ENCODE measurements at regions not wholly inside any gene's neighbourhood (a gene's known extent, or its start where the extent isn't known, plus 50 kb on each side); places are given as distances from the start of the nearest gene placed in this dataset.
A peak's percentile ranks its signal among the peaks of the same experiment; 100 is the strongest.

DNA sequence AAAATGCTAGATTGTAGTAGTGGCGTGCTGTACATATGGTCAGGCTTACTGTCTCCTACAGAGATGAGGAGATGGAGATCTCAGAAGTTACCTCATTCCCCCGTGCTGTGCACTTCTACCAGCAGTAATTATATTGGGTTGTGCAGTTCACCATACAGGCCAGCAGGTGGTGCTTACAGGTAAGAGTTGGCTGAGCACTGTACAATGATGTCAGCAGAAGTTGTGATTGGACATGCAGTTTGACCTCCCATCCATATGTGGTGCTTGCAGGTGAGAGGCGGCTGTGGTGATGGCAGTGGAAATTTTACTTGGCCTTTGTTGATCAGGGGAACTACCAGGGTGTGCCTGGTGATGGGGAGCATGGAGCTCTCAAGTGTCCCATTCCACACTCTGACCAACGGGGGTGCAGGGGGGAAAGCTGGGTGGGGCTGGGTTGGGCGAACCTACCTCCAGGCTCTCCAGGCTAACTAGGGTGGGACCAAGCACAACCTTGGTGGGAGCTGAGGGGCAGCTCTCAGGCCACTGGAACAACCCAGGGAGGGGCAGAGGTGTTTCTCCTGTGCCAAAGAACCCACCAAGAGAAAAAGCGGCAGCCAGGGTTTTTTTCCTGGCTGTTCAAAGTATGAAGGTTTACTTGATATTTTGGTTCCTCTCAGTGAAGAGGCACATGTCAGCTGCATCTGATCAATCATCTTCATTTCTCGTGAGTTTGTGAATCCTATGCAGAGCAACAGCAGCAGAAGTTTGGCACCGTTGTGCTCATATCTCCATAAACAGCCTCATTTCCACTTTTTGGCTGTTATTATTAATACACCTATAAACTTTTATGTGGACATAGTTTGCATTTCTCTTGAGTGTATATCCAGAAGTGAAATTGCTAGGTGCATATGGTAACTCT is 73.8 kb upstream of the FREM3 start:
- TF ChIP-seq, protein P1, sequence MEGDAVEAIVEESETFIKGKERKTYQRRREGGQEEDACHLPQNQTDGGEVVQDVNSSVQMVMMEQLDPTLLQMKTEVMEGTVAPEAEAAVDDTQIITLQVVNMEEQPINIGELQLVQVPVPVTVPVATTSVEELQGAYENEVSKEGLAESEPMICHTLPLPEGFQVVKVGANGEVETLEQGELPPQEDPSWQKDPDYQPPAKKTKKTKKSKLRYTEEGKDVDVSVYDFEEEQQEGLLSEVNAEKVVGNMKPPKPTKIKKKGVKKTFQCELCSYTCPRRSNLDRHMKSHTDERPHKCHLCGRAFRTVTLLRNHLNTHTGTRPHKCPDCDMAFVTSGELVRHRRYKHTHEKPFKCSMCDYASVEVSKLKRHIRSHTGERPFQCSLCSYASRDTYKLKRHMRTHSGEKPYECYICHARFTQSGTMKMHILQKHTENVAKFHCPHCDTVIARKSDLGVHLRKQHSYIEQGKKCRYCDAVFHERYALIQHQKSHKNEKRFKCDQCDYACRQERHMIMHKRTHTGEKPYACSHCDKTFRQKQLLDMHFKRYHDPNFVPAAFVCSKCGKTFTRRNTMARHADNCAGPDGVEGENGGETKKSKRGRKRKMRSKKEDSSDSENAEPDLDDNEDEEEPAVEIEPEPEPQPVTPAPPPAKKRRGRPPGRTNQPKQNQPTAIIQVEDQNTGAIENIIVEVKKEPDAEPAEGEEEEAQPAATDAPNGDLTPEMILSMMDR (IDR thresholded peaks at IDR 0.05) = peak in 4 of 5 experiments; percentile 8 to 43 (median 26)
- TF ChIP-seq EP300 (IDR thresholded peaks at IDR 0.05) = no peak
- TF ChIP-seq POLR2A (IDR thresholded peaks at IDR 0.05) = no peak

All from tibial nerve (tissue), 4 donors.